SK-N-SH treated with all-trans-retinoic acid at 6 μM for 48 hours (cell line): ENCODE measurements at regions not wholly inside any gene's neighbourhood (a gene's known extent, or its start where the extent isn't known, plus 50 kb on each side); places are given as distances from the start of the nearest gene placed in this dataset.

Experiments
- ARNTL ChIP-seq: fragments of 450-650 bp; formaldehyde crosslinking; IDR thresholded peaks from 2 replicates; pipeline ENCODE4 v1.5.0; 2020; ENCODE audit warnings: low read depth, mild to moderate bottlenecking, moderate library complexity, borderline replicate concordance
- BACH2 ChIP-seq: fragments of 250-450 bp; sonication (Bioruptor Pico); IDR thresholded peaks from 2 replicates; pipeline ENCODE4 v1.9.0; 2021; ENCODE audit warnings: mild to moderate bottlenecking, borderline replicate concordance
- GLIS3 ChIP-seq: fragments of 250-450 bp; sonication (Bioruptor Pico); IDR thresholded peaks from 2 replicates; pipeline ENCODE4 v1.5.0; 2020; ENCODE audit warnings: mild to moderate bottlenecking, moderate library complexity
- ISL1 ChIP-seq: fragments of 250-450 bp; sonication (Bioruptor Pico); IDR thresholded peaks from 2 replicates; pipeline ENCODE4 v2.1.2; 2022; ENCODE audit warnings: mild to moderate bottlenecking, moderate library complexity
- ZC3H10 ChIP-seq: fragments of 250-450 bp; sonication (Bioruptor Pico); IDR thresholded peaks from 2 replicates; pipeline ENCODE4 v1.5.1; 2021; ENCODE audit warnings: mild to moderate bottlenecking, moderate library complexity
- ZFP3 ChIP-seq: fragments of 250-450 bp; sonication (Bioruptor Pico); IDR thresholded peaks from 2 replicates; pipeline ENCODE4 v1.5.0; 2020; ENCODE audit warnings: mild to moderate bottlenecking, moderate library complexity
- ZNF8 ChIP-seq: fragments of 450-650 bp; formaldehyde crosslinking; IDR thresholded peaks from 2 replicates; pipeline ENCODE4 v1.5.0; 2020; ENCODE audit warnings: mild to moderate bottlenecking, moderate library complexity

DNA sequence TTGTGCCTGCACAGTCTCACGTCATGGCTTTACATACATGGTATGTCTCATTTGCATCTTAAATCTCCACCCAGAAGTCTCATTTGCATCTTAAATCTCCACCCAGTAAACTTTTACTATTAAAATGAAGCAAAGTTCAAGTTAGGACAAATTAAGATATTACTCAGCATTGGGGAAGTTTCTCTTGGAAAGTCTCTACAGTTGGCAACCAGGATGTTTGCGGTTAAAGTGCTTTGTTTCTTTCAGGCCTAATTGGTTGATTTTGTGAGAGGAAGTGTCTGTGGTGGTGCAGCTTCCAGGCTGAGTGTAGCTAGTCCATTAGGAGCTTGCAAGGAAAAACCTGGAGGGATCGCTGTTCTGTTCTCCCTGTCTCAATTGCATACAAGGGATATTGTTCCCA, 1373.3 kb upstream of the GOT2 start:
- no peak for TF ChIP-seq ARNTL (CRISPR knock-in tag)
- no peak for TF ChIP-seq ZFP3
- TF ChIP-seq BACH2 (CRISPR knock-in tag), result no peak
- no peak for TF ChIP-seq ZNF8 (CRISPR knock-in tag)
- no peak for TF ChIP-seq ZC3H10
- no peak for TF ChIP-seq ISL1 (CRISPR knock-in tag)
- no peak for TF ChIP-seq GLIS3 (CRISPR knock-in tag)
